ENCODE measurements at regions not wholly inside any gene's neighbourhood (a gene's known extent, or its start where the extent isn't known, plus 50 kb on each side); places are given as distances from the start of the nearest gene placed in this dataset.

DNA sequence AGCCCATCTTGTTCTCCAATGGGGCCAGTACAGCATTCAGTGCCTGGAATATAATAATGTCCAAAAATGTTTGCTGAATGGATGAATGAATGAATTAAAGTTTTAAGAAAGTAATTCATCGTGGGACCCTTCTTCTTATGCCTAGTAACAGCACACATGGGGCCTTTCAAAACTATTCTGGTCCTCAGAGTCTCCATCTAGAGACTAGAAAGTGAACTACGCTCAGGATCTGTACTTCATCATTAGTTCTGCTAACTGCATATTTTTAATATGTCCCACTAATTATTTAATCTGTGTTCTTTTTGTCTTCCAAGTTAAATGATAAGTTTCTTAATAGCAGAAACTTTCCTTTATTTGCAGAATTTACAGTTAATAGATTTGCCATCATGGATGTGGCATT, 172.5 kb downstream of the SMAD2 start:
- in situ Hi-C loops (cut with HindIII; ENCODE audit: low sequenced_read_pairs): no loop called here

DNA sequence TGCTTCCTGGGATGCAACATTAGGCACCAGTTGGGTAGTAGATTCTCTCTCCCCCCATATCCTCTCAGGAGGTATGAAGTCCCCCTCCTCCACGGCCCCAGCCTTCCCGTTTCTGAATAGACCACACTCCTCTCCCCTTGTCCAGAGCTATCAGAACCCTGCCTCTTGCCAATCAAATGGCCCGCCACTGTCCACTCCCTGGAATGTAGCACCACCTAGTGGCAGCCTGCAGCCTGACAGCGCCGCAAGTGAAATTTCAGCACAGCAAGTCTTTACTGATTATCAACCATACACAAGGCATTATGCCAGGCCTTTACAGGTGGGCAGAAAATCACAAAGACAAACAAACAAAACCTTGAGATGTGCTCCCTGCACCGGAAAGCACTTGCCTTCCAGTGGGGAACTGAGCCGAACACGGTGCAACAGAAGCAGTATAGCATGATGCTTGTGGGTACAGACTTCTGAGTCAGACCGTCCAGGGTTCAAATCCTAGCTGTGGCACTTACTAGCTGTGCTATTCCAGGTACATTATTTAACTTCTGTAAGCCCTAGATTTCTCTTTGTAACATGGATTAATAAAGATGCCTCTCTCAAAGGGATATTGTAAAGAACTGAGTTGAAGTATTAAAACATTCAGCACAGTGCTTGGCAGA, 174.0 kb downstream of the SMAD2 start:
- in situ Hi-C loops (cut with HindIII; ENCODE audit: low sequenced_read_pairs): no loop called here

DNA sequence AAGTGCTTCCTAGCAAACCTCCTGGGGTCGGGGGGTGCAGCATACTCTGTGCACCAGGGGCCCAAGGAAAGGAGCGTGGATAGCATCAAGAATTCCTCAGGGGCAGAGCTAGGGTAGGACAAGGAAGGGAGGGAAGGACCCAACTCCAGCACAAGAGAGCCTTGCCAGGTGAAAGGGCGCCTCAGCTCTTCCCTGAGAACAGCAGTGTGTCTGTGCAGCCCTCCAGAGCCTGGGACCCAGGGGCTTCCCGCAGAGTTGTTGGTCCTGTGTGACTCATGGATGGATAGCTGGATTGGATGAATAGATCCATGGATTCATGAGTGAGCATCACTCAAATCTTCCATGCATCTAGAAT, 175.4 kb downstream of the SMAD2 start:
- in situ Hi-C loops (cut with HindIII; ENCODE audit: low sequenced_read_pairs): no loop called here

DNA sequence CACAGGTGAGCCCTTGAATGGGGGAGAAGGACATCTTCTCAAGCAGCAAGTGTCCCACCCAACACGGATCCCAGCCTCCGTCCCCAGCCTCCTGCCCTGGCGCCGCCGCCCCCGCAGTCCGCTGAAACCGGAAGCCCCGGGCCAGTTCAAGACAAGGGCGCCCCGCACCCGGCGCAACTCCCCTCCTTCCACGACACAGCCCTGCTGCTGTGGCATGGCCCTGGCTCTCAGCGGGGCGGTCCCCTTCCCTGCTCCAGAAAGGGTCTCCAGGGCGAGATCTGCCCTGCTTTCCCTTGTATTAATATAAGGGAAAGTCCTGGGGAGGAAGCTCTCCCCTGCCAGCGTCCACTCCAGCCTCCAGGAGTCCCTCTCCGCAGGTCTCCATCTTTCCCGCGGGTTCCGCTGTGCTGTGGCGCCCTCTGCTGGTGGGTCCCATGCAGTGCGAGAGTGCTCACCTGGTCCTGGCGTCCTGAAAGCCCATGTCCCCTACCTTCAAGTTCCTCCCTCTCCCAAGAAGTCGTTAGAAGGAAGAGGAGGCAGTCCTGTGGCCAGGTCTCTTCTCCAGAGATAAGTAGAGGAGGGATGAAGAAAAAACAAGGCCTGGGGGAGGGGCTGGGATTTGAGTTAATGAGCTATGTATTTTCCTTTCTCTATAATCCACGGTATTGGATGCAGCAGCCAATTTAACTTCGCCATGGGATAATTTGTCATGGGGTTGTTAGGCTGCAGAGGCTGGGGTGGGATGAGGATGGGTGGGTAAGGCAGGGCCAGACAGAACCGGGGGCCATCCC, 176.0 kb downstream of the SMAD2 start:
- in situ Hi-C loops (cut with HindIII; ENCODE audit: low sequenced_read_pairs): no loop called here

DNA sequence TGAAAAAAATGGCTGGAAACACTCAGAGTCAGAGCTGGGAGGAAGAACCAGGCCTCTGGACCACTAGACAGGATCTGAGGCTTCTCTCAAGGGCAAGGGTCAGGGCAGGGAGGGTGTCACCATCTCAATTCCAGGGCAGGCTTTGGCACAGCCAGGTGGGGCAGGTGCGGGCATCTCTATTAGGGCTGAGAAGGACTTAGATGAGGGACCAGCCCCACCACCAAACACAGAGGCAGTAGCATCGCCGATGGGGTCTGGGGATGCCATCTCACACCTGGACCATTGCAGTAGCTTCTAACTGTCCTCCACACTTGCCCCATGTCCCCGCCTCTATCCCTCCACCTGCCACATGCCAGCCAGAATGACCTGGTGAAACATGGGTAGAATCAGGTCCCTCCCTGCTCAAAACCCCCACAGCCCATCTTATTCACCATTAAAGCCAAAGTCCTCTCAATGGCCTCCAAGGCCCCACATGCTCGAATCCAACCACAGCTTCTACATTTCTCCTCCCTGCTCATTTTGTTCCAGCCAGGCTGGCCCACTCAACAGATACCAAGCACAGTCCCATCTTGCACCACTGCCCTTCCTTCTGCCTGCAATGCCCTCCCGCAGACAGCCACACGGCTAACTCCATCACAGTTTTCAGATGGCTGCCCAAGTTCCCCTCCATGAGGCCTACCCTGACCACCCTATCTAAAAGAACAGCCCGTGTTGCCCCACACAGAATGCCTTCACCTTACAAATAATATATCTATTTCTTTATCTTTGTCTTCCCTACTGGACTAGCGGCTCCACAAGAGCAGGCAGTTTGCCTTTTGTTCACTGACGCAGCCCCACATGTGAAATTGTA, 177.4 kb downstream of the SMAD2 start:
- in situ Hi-C loops (cut with HindIII; ENCODE audit: low sequenced_read_pairs): no loop called here

DNA sequence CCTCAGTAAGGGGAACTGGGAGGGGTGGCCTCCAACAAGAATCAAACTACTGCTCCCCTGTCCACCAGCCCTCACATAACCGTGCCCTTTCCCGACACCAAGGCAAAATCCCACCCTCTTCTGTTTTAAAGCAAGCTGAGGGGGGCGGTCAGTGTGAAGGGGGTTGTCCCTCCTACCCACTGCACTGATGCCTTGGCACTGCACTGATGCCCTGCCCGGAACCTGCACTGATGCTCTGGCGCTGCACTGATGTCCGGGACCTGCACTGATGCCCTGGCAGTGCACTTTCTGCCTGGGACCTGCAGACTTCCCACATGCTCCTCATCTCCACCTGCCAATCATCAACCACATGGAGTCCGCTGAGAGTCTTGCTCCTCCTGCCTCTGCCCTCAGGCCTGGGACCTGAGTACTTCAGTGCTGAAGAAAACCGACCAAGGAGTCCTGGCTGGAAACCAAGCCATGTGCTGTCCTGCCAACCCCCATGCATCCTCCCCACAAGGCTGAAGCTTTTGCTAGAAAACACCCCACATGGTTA, 179.5 kb downstream of the SMAD2 start:
- in situ Hi-C loops (cut with HindIII; ENCODE audit: low sequenced_read_pairs): no loop called here

DNA sequence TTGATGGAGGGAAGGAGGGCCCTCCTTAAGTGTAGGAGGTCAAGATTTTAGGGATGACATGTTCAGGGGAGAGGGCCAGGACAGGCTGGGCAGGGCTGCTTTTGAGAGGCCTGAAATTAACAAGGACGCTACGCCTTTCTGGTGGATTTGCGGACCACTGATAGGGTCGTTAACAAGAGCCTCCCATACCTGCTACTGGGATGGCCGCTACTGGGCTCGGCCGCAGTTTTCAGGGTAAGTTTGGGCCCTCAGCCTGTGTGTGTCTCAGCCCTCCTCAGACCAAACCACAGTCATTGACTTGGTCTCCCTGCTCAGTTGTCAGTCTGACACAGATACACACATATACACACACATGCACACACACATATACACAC, 180.9 kb downstream of the SMAD2 start:
- in situ Hi-C loops (cut with HindIII; ENCODE audit: low sequenced_read_pairs): no loop called here

DNA sequence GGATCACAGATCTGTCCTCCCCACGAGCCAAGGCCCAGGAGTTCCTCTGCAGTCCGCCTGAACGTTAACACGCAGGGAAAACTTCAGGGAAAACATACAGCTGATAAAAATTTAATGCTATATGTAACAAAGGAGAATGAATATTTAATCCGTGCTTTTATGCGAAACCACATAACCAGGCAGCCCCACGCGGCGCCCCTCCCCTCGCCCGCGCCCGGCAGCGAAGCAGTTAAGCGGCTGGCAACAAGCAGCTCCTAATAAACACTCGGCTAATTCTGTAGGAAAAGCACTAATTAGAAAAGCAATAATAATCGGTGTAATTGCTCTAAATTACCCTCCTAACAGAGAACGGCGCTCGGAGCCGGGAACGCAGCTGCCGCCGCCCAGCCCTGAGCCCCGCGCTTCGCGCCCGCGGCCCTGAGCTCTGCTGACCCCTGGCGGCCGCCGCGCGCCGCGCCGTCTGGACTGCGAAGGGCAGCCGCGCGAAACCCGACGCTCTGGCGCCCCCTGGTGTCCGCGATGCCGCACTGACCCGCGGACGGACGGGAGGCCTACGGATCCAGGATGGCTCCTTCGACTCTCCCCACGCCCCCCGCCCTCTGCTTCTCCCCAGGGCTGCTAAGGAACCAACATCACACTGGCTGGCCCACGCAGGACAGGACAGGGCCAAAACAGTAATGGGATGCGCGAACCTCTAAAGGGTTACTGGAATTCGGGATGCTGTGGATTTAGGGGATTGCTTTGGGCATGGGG, 181.4 kb downstream of the SMAD2 start:
- in situ Hi-C loops (cut with HindIII; ENCODE audit: low sequenced_read_pairs): no loop called here

DNA sequence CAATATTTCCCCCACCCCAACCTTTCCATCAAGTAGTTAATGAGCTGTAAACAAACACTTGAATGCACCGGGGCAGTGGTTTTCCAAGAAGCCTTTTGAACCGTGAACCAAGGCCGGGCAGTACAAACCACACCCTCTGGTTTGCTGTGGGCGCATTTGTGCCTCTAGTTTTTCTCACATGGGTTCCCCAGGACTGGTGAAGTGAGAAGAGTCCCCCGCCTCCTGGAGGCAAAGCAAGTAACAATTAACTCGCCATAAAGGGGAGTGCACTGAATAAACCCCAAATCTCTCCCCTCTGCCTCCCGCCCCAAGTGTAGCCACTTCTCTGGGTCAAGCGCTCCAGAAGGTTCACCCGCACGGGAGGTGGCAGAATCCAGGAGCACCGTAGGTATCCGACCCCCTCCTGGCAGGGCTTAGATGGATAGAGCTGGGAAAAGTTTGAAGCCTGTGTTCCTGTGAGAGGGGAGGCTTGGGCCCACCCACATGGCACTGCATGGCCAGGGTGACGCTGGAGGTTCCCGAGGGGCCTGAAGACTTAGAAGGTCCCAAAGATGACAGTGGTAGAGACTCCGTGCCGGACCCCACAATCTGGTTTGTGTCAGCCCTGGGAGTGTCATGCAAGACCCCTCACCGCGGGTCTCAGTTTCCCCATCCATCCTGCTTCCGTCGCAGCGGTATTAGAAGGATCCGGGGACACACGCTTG, 182.2 kb downstream of the SMAD2 start:
- in situ Hi-C loops (cut with HindIII; ENCODE audit: low sequenced_read_pairs): no loop called here

DNA sequence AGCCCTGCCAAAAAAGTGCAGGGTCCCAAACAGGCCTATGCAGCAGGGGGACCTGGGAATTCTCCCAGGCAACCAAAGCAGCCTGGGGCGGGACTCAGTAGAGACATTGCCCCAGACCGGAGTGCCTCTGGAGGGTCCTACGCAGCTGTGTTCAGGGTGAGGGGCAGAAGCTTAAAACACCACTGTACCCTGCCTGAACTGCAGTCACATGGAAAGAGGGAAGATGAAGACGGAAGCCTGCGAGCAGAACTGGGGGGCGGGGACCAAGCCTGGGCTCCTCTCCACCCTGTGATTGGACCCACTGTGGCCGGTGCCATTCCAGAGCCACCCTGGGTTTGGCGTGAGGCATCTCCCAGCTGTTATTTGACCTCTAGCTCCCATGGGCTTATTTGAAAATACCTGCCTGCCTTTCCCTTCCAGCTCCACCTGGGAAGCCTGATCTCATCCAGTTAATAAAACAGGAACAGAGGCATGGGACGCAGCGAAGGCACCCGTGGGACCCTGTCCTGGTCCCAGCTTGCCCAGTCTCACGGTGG, 183.1 kb downstream of the SMAD2 start:
- in situ Hi-C loops (cut with HindIII; ENCODE audit: low sequenced_read_pairs): no loop called here

DNA sequence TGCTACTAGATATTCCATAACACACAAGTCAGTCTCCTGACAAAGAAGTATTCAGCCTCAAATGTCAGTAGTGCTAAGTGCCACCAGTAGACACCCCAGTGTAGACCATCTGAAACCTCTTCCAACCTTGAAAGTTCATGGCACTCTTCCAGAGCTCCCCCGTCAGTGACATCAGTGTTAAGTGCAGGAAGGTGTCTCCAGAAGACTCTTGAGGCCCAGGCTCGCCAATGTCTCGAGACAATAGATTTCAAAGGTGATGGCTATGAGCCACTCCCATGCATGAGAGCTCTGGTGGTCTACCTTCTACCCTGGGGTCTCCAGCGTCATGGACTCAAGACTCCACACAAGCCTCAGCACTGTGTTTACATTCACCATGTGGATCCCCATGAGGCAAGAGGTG, 183.8 kb downstream of the SMAD2 start:
- in situ Hi-C loops (cut with HindIII; ENCODE audit: low sequenced_read_pairs): no loop called here

DNA sequence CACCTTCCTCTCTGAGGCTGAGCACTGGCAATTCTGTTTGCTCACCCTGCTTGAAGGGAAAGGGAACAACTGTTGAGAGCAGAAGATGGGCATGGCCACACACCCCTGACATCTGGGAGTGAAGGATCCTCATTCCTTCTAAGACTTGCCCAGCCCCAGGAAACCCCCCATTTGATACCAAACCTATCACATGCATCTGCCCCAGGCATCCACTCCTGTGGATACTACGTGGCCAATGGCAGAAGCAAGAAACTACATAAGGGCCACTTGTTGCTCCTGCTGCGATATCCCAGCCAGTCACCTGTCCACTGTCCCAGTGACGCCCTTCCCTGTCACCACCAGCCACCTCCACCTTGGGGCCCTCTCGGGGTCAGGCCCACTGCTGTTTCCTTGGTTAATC, 185.2 kb downstream of the SMAD2 start:
- in situ Hi-C loops (cut with HindIII; ENCODE audit: low sequenced_read_pairs): no loop called here

DNA sequence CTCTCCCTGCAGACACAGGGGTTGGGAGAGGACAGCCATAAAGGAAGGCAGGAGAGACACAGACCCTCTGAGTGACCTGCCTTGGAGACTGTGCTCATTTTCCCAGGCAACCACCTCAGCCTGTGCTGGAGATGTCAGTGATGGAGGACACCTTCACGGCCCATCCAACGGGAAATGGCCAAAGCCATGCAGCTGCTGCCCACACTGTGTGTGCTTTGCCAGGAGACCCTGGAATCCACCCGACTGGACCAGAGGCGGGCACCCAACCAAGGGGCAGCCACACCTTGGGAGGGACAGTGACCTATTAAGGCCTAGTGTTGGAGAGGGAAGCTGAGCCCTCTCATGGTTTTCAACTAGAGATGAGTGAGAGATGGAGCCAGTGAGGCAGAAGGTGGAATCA, 192.5 kb downstream of the SMAD2 start:
- in situ Hi-C loops (cut with HindIII; ENCODE audit: low sequenced_read_pairs): no loop called here

DNA sequence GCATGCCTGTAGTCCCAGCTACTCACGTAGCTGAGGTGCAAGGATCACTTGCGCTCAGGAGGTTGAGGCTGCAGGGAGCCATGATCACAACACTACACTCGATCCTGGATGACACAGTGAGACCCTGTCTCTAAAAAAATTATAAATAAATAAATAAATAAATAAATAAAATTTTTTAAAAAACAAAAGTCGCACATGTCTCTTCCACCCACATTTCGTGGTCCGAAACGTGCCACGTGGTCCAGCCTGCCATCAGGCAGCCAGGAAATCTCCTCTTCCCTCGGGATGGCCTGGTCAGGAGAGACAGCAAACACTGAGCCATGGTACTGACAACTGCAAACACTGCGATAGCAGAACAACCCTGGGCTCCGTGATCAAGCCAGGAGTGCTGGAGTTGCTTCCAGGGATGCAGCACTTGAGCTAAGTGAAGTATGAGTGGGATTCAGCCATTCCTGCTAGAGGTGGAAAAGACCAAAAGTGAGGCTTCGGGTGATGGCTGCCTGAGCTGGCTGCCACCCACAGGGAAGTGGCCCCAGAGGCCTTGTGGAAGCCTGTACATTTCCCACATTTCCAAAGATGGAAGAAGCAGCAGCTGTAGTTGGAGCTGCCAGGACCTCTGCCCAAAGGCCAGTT, 193.1 kb downstream of the SMAD2 start:
- in situ Hi-C loops (cut with HindIII; ENCODE audit: low sequenced_read_pairs): no loop called here

DNA sequence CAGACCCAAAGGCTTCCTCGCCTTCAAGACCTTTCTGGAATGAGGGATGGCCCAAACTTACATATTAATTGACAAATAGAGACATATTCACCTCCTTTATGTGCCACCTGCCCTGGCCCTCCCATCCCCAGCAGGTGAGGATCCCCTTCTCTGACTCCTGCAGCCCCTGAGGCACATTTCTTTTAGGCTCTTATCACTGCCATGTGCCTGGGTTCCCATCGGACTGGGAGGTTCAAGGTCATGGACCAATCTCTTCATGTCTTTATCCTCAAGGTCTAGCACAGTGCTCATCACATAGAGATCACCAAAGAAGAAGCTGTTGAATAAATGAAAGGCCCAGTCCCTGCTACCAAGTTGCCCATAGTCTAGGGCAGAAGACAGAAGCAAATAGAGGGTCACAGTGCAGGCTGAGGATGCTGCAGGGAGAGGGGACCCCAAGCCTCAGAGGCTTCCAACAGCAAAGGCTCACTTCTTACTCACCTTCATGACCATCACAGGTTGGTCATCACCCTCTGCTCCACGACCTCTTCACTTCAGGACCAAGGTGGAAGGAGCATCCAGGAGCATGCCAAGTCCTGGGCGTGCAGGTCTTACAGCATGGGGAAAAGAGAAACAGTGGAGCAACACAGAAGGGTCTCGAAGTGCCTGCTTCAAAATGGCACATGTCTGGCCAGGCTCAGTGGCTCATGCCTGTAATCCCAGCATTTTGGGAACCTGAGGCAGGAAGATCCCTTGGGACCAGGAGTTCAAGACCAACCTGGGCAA, 193.9 kb downstream of the SMAD2 start:
- in situ Hi-C loops (cut with HindIII; ENCODE audit: low sequenced_read_pairs): no loop called here

DNA sequence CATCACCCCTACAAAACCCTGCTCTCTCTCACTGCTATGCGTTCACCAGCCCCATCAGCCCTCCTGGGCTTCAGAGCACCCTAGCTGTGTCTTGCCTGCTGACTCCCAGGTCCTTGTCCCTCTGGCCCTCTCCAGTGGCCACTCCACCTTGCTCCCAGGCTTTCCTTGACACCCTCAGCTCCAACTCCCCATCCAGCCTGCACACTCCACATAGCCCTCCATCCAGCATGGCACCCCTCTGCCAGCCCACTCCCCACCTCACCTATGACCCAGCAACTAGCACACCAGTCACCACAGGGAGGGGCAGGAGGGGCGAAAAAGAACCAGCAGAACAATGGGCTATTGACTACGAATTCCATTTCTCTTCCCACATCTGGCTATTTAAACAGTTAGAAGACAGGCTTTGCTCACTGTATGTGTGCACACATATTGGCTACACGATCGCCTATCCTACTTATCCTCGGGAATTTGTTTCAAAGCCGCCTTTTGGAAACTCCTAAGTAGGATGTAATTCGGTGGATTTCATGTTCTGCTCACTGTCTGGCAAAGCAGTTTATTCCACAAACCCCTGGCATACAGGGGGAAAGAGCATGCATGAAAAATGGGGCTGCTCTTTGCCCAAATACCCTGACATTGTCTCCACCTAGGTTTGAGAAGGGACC, 195.3 kb downstream of the SMAD2 start:
- in situ Hi-C loops (cut with HindIII; ENCODE audit: low sequenced_read_pairs): no loop called here

DNA sequence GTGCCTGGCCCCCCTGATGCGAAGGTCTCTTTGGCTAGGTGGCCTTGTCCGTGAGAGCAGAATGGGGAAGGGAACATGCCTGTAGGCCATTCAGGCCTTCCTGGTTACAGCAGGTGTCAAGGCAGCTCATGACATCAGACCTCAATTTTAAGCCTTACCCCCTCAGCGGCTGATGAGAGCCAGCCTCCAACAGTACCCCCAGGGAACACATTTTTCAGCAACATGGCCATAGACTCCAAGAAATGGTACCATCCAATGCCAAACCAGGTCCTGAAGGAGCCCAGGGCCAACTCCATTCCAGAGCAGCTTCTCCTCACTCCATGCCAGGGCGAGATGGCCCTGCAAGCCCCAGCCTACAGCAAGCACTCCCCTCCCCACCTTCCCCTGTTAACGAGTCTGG, 199.2 kb downstream of the SMAD2 start:
- in situ Hi-C loops (cut with HindIII; ENCODE audit: low sequenced_read_pairs): no loop called here

DNA sequence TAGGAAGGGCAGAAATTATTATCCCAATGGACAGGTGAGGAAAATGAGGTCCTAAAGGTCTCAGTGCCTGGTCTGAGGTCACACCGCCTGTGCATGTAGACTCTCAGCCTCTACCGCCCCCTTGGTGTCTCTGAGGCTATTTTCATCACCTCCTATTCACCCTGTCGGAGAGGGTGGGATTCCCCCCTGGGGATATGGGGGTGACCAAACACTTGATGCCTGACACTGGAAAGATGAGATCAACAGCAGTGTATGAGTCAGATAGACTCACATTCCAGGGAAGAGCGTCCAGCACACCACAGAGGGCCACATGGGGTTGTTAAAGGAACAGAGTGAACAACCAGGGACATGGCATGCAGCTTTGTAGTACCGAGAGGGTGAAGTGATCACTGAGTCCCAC, 199.7 kb downstream of the SMAD2 start:
- in situ Hi-C loops (cut with HindIII; ENCODE audit: low sequenced_read_pairs): no loop called here
